ENCODE measurements at regions not wholly inside any gene's neighbourhood (a gene's known extent, or its start where the extent isn't known, plus 50 kb on each side); places are given as distances from the start of the nearest gene placed in this dataset.

DNA sequence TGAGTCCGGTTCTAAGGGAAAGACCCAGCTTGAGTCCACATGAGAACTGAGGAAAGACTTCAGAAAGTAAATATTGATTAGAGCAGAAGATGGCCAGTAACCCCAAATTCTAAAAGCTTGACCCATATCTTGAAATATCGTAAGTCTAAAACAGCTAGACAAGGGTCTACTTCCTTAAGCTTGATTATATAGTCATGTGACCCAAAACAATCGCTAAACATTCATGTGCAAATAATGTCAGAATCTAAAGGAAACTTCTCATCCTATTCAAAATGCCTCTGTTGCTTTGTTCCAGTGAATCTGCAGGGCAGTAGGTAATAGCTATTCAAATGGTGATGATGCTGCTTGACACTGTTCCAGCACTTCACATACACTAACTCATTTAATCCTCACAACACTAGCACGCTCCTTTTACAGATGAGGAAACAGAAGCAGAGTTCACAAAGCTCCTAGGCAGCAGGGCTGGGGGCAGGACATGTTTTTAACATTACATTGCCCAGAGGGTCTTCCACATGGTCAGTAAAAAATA, 52.6 kb downstream of the TCF20 start:
- in situ Hi-C loops (cut with HindIII; ENCODE audit: low sequenced_read_pairs), result no loop called here

- in situ Hi-C loops (cut with HindIII; ENCODE audit: low sequenced_read_pairs), result no loop called here
These were observed 53.3 kb downstream of the TCF20 start for GRCh38 chr22:42217019-42217751.

DNA sequence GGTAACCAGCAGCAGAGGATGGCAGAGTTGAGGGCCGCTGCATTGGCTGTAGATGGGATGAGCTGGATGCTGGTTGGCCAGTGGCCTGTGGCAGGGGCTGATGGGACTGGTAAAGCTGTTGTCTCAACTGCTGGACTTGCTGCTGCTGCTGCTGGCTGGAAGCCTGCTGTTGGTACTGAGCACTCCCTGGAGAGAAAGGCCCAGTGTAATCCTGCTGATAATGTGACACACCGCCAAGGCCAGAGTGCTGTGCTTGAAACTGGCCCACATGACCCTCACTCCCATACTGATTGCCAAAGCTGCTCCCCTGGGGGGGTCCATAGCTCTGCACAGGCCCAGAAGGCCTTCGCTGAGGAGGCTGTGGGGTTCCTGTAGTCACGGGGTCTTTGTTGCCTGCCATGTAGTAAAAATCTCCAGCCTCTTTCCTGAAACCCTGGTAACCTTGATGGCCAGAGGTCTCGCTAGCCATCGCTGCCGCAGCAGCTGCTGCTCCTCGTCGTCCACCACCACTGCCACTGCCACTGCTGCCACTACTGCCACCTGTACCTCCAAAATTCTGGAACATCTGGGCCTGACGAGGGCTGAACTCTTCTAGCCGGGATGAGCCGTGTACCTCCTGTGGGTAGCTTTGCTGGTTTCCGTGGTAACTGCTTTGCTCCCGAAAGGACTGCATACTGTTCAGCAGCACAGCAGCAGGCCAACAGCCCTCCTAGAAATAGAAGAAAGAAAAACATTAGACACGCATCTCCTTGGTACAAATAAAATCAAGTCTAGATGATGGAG, 55.6 kb downstream of the TCF20 start:
- in situ Hi-C loops (cut with HindIII; ENCODE audit: low sequenced_read_pairs), result no loop called here

DNA sequence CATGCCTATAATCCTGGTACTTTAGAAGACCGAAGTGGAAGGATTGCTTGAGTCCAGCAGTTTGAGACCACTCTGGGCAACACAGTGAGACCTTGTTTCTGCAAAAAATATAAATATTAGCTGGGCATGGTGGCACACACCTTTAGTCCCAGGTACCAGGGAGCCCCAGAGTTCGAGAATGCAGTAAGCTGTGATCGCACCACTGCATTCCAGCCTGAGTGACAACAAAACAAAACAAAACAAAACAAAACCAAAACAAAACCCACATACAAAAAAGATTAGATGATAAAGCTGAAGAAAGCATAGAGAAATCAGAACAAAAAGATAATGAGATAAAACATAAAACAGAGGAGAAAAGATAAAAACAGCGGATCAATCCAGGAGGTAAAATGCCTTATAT, 62.1 kb downstream of the TCF20 start:
- in situ Hi-C loops (cut with HindIII; ENCODE audit: low sequenced_read_pairs), result no loop called here

DNA sequence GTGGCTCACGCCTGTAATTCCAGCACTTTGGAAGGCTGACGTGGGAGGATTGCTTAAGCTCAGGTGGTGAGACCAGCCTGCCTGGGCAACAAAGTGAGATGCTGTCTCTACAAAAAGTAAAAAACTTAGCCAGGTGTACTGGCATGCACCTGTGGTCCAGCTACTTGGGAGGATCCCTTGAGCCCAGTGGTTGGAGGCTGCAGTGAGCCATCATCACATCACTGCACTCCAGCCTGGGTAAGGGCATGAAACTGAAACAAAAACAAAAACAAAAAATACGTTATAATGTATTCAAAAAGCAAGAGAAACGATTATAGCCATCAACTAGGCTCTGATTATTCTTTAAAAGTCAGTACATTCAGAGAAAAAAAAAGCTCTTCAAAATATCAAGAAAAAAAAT, 62.5 kb downstream of the TCF20 start:
- in situ Hi-C loops (cut with HindIII; ENCODE audit: low sequenced_read_pairs), result no loop called here

GRCh38 chr22:42203609-42204008, 66.8 kb downstream of the TCF20 start:
- in situ Hi-C loops (cut with HindIII; ENCODE audit: low sequenced_read_pairs), result no loop called here

DNA sequence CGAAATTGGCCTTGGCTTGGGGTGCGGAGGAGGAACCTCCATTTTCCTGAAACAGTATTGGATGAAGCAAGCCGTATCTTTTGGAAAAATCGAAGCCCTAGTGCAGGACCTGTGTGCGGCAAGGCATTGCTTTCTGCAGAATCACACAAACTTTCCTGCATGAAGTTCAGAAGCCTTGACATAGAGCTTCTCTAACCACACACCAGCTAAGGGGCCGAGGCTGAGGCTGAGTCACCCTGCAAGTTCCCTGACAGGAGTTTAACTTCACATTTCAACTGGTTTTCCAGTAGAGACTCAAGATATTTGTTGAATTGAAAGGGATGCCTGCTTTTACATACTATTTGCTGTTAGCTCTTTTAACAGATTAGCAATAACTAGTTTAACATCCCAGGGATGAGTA, 67.8 kb downstream of the TCF20 start:
- in situ Hi-C loops (cut with HindIII; ENCODE audit: low sequenced_read_pairs), result no loop called here

GRCh38 chr22:42202048-42202447, 68.4 kb downstream of the TCF20 start:
- in situ Hi-C loops (cut with HindIII; ENCODE audit: low sequenced_read_pairs), result no loop called here

- in situ Hi-C loops (cut with HindIII; ENCODE audit: low sequenced_read_pairs), result no loop called here
These were observed 68.4 kb upstream of the CYP2D6 start for GRCh38 chr22:42199025-42199424.

- in situ Hi-C loops (cut with HindIII; ENCODE audit: low sequenced_read_pairs), result no loop called here
These were observed 67.6 kb upstream of the CYP2D6 start for GRCh38 chr22:42198226-42198625.

- in situ Hi-C loops (cut with HindIII; ENCODE audit: low sequenced_read_pairs), result no loop called here
These were observed 65.8 kb upstream of the CYP2D6 start for GRCh38 chr22:42196454-42196853.

DNA sequence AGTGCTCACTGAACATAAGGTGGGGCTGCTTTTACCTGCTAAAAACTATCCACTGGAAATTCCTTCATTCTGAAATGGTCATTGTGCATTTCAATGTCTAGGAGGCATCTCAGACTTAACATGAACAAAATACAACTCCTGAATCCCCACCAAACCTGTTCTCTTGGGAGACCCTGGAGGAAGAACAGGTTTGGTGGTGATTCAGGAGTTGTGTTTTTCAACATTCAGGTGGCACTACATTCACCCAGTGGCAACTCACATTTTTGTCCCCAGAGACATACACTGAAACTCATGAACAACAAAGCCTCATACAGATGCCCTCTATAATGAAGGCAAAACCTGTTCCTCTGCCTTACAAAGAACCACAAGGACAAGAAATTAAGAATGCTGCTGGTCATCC, 64.3 kb upstream of the CYP2D6 start:
- in situ Hi-C loops (cut with HindIII; ENCODE audit: low sequenced_read_pairs), result loop anchor here (5.0 kb wide), 1 partner anchor 52 kb away; no protein-coding TSS in a partner anchor

GRCh38 chr22:42194104-42194851, 63.7 kb upstream of the CYP2D6 start:
- in situ Hi-C loops (cut with HindIII; ENCODE audit: low sequenced_read_pairs), result loop anchor here (5.0 kb wide), 1 partner anchor 53 kb away; no protein-coding TSS in a partner anchor

DNA sequence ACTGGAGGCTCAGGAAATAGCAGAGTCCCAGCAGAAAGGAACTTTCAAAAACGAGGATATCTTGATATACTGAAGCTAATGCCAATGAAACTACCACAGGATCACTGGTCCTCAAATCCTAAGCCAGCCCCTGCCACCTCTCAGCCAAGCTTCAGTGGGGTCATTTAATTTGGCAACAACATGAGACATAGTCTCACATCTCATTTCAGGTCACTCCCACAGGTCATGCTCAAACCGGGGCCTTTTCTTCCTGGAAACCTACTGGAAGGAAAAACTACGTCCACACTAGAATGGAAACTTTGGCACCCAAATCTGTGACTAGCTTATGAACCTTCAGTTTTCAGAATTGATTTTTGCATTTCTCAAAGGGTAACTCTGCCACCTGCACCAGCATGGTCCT, 61.9 kb upstream of the CYP2D6 start:
- in situ Hi-C loops (cut with HindIII; ENCODE audit: low sequenced_read_pairs), result loop anchor here (5.0 kb wide), 1 partner anchor 55 kb away; no protein-coding TSS in a partner anchor

- in situ Hi-C loops (cut with HindIII; ENCODE audit: low sequenced_read_pairs), result loop anchor here (5.0 kb wide), 1 partner anchor 57 kb away; no protein-coding TSS in a partner anchor
These were observed 59.7 kb upstream of the CYP2D6 start for GRCh38 chr22:42190274-42190673.

GRCh38 chr22:42189761-42190160, 59.2 kb upstream of the CYP2D6 start:
- in situ Hi-C loops (cut with HindIII; ENCODE audit: low sequenced_read_pairs), result loop anchor here (5.0 to 10.0 kb wide), 3 partner anchors 58 to 88 kb away; no protein-coding TSS in a partner anchor

DNA sequence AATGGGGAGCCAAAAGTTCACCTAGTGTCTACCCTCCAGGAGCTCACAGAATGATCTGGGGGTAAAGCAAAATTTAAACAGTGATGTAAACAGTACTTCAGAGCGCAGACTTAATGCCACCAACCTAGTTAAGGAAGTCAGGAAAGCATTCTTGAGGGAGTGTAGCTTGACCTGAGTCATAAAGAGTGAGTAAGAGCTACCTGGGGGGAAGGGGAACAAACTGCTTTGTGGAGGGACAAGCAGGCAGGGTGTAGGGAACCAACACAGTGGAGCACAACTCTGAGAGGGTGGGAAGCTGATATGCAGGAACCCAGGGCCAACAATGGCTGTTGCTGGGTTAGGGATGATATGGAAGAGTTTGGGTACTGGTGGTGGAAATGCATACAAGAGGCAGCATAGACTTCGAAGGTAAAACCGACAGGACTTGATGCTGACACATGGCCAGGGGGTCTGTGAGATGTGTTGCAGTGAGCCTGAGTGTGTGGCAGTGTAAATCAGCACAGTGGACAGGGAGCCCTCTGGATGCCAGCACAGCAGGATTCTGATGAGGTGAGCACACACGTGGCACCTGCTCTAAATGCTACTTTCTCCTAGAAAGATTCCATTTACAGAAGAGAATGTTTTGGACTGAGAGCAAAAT, 58.3 kb upstream of the CYP2D6 start:
- in situ Hi-C loops (cut with HindIII; ENCODE audit: low sequenced_read_pairs), result loop anchor here (5.0 to 10.0 kb wide), 2 partner anchors 74 to 88 kb away; no protein-coding TSS in a partner anchor

DNA sequence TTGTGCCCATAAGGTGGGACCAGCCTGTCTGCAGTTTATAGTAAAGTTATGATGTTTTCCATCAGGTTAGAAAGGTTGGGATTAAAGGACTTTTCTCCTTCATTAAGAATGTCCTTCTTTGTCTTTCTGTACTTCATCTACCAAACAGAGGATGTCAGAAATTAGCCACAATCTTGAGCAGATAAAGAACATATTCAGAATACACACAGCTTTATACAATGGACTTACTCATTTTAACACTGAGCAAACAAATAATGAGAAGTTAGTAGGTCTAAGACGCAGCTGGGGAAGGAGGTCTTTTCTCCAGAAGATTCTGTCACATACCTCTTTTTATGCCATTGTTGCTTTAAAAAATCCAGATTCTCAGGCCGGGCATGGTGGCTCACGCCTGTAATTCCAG, 57.0 kb upstream of the CYP2D6 start:
- in situ Hi-C loops (cut with HindIII; ENCODE audit: low sequenced_read_pairs), result loop anchor here (5.0 to 10.0 kb wide), 2 partner anchors 73 to 90 kb away; no protein-coding TSS in a partner anchor

DNA sequence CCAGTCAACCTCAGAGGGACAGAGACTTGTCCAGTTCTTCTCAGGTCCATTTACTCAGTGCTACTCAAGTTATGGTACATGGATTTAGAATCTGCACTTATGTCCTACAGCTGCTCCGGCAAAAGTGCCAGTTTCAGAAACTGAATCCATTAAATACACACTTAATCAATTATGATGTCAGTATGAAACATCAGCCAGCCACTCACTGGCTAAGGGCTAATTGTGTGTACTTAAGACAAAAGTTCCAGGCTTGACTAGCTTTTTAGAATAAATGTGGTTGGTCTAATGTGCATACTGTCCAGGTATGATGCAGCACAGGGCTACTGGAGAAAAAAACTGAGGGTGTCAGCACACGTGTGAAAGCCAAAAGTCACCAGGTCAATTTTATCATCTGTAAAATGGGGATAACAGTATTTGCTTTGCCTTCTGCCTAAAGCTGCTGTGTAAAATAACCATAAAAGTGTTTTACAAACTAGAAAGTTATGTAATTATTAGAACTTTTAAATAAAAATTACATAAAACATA, 55.4 kb upstream of the CYP2D6 start:
- in situ Hi-C loops (cut with HindIII; ENCODE audit: low sequenced_read_pairs), result loop anchor here (5.0 to 10.0 kb wide), 2 partner anchors 71 to 91 kb away; no protein-coding TSS in a partner anchor

DNA sequence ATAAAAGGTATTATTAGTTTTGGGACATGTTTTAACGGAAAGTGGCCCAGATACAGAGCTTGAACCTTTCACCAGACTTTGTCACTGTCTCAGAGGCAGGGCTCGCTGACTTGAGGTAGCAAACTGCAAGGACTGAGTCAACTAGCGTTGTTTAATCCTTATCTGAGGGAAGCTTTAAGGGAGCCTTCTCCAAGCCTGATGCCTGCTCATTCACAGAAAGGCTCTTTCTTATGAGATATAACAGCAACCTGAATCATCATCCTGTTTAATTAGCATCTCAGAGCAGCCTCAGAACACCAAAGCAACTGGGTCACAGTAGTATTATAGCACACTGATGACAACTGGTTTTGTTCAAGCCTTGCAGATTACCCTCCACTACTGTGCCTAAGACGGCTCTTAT, 54.2 kb upstream of the CYP2D6 start:
- in situ Hi-C loops (cut with HindIII; ENCODE audit: low sequenced_read_pairs), result loop anchor here (5.0 to 10.0 kb wide), 2 partner anchors 70 to 92 kb away; no protein-coding TSS in a partner anchor
